Occipital lobe (tissue), 1 donor: ENCODE measurements at regions not wholly inside any gene's neighbourhood (a gene's known extent, or its start where the extent isn't known, plus 50 kb on each side); places are given as distances from the start of the nearest gene placed in this dataset.

Source experiments
- DNase-seq: peaks from one replicate; lab custom pipeline; 2025; lab: John Stamatoyannopoulos, UW

- DNase-seq: no peak
These were observed 250.8 kb upstream of the THBS1 start for GRCh38 chr15:39330061-39330460.

DNA sequence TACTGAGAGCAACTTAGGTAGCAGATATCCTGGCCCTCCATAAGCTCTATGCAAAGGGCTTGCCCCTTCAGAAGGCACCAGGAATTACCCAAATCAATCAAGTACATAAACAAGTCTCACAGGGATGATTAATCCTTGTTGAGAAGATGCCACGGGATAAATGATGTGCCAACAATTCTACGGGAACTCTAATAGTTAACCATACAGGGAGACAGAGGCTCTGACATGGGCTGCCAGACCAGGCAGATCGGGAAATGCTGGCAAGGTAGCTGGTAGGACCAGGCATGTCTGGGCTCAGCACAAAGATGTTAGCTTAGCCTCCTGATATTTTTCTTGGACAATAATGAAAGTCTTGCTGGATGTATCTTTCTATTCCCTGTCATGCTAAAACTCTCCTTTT lies 249.3 kb upstream of the THBS1 start:
- no peak for DNase-seq

- DNase-seq: no peak
These were observed 248.0 kb upstream of the THBS1 start for GRCh38 chr15:39332846-39333245.

- DNase-seq: no peak
These were observed 247.5 kb upstream of the THBS1 start for GRCh38 chr15:39333393-39333792.

GRCh38 chr15:39333896-39334295 lies 247.0 kb upstream of the THBS1 start:
- no peak for DNase-seq

GRCh38 chr15:39336926-39337325 lies 244.0 kb upstream of the THBS1 start:
- DNase-seq: no peak

DNA sequence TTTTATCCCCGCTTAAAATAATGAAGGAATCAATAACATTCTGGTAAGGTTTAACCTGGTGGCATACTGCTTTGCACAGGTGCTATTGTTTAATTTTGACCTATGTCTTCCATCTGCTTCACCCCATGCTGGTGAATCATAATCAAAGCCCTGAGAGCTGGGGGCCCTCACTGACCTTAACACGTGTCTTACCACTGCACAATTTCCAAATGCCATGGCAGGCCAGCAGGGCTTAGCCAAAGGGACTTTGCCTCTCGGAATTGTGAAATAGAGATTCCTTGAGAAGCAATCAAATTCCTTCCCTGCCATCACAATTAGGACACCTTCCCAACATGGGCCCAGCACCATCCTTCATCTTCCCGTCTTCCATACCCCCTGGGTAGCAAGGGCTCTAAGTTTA lies 242.6 kb upstream of the THBS1 start:
- no peak for DNase-seq

DNA sequence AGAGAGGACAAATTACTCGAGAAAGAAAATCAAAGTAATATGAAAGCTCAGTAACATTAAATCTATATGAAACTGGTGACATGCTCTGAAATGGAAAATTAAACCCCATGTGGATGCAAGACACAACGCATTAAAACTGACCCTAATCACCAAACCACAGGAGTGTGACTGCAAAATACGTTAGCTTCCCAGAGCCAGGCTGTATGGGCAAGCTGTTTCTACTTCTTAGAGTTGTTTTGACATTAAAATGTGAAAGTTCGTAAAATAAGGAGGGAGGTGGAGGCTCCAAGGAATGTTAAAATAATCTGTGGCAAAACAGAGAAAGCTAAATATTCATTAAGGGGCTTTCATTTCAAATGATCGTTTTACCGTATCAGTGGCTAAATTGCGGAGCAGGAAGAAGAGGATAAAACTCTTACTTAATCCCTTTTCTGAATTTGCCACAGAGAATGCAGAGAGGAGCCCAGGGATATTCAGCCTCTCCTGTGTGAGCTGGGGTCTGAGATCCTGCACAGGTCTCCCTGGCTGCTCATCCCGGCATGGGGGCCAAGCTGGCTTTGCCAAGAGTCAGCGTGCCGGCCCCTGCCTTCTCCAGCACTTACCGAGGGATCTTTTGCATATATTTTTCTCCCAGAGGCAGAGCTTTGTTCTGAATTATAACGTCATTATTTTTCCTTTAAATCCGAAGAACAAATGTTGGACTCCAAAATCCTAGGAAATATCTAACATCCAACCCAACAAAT lies 239.8 kb upstream of the THBS1 start:
- no peak for DNase-seq

GRCh38 chr15:39344662-39345141 lies 236.2 kb upstream of the THBS1 start:
- DNase-seq: no peak

GRCh38 chr15:39345176-39345575 lies 235.7 kb upstream of the THBS1 start:
- no peak for DNase-seq

DNA sequence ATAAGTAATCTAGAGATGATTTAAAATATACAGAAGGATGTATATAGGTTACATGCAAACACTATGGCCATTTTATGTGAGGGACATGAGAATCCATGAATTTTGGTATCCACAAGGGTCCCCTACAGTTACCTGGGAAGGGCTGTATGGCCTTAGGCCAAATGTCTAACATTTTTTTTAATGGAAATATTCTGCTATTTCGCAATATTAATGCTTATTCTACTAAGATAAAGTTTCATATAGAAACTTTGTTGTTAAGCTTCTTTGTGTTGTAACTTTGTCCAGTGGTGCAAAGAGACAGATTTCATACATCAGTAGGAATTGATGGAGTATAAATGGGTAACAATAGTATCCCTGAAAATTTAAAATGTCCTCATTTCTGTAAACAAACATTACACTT lies 233.4 kb upstream of the THBS1 start:
- DNase-seq: no peak

DNA sequence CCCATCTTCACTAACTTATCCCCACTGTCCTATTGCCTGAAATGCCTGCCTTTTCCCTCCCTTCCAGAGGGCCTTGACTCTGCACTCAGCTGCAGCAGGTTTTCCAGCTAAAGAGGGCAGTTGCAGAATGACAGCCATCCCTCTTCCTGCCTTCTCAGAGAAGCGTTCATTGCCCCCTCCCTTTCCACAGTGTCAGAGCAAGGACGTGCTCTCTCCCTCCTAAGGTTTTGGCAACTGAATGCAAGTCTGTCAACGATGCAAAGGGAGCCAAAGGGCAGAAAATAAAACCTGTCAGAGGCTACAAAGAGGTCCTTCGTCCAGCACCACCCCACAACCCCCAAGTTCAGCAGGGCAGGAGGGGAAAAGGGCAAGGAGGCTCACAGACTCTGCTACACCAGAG lies 230.1 kb upstream of the THBS1 start:
- no peak for DNase-seq

GRCh38 chr15:39354189-39354588 lies 226.7 kb upstream of the THBS1 start:
- DNase-seq: no peak

GRCh38 chr15:39357480-39358268 lies 223.2 kb upstream of the THBS1 start:
- DNase-seq: no peak

DNA sequence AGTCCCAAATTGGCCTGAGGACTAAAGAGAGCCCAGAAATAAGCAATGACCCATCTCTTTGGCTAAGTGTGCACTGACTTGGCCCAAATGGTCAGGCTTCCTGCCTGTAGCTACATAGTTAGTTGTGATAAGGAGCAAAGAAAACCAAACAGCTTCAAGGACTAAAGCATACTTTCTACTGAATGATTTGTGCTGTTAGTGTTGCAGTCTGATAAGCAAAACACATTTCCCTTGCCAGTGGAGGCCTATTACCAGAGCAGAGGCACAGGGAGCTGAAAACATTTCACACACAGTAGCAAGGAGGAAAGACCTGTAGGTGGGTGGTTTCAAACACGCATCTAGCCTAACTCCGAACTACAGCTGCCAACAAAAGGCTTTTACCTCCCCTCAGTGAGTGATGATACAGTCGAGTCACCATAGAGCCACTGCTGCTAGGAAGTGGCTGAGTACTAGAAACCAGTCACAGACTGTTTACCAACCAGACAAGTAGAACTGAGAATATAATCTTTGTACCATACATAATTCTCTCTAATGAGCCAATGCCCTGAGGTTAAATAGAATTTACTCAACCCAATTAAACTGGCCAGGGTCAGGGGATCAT lies 222.3 kb upstream of the THBS1 start:
- no peak for DNase-seq

DNA sequence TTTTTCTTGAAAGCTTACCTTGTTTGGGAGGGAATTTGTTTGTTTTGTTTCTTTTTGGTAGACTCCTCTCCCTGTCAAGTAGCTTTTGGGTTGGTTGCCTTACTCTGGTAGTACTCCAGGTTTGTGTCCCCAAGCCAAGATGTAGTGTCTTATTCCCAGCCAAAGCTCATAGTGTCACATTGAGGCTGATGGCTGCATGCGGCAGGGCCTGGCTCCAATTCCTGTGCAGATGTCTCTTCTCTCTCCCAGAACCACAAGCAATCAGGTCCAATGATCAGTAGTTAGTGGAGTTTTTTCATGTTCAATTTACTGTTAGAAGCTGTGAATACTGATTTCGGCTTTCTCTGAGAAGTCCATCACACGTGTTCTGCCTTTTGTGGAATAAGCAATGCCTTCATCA lies 221.1 kb upstream of the THBS1 start:
- no peak for DNase-seq

GRCh38 chr15:39360452-39360851 lies 220.4 kb upstream of the THBS1 start:
- no peak for DNase-seq

DNA sequence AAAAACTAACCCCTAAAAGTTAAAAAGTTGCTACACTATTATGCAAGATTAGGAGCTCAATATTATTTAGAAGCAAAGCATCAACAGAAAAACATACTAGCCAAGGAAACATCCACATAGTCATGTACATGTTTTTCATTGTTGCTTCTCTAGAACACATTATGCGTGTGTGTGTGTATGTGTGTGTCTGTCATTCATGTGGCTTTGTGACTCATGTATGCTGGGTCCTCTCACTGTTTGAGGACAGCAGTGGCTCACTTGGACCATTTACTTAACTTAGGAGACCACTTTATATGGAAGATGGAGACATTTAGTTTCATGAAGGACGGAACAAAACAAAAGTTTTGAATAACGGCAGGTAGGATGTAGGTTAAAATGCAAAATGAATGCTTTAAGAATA lies 219.4 kb upstream of the THBS1 start:
- no peak for DNase-seq

- DNase-seq: no peak
These were observed 217.9 kb upstream of the THBS1 start for GRCh38 chr15:39362821-39363561.

GRCh38 chr15:39363761-39364586 lies 216.9 kb upstream of the THBS1 start:
- no peak for DNase-seq

- DNase-seq: no peak
These were observed 216.2 kb upstream of the THBS1 start for GRCh38 chr15:39364721-39365120.
